Natural killer cell (primary cell): ENCODE measurements at regions not wholly inside any gene's neighbourhood (a gene's known extent, or its start where the extent isn't known, plus 50 kb on each side); places are given as distances from the start of the nearest gene placed in this dataset.

Experiments used
- ATAC-seq, 3 donors: fragments of 150-1000 bp in 2 of 3; fragments of 200-7000 bp in 1 of 3; cut with Tn5 transposase; 1 replicate in 1 of 3; 2 replicates in 2 of 3; pipeline ENCODE4 v1.10.0; 2021; ENCODE audit warnings: mild to moderate bottlenecking in 2 of 3, moderate library complexity in 2 of 3
- DNase-seq, 2 donors: peaks; one replicate each; pipeline versions ENCODE4 v3.0.0 to v3.0.0-alpha.2; 2013 to 2021; ENCODE audit warnings: mixed read lengths in 1 of 2
- H3K27ac ChIP-seq: one replicate; pipeline ENCODE4 v1.5.1; 2013; ENCODE audit warnings: mild to moderate bottlenecking, low read length
- H3K27me3 ChIP-seq: one replicate; pipeline ENCODE4 v1.6.1; 2013; ENCODE audit warnings: low read length; ENCODE audit not compliant: control insufficient read depth, insufficient read depth
- H3K36me3 ChIP-seq: one replicate; pipeline ENCODE4 v1.6.1; 2013; ENCODE audit warnings: low read length; ENCODE audit not compliant: control insufficient read depth, insufficient read depth
- H3K4me1 ChIP-seq: one replicate; pipeline ENCODE4 v1.6.1; 2013; ENCODE audit warnings: low read length; ENCODE audit not compliant: control insufficient read depth, insufficient read depth
- H3K4me3 ChIP-seq: one replicate; pipeline ENCODE4 v1.5.1; 2013; ENCODE audit warnings: low read length
- H3K9me3 ChIP-seq: one replicate; pipeline ENCODE4 v1.6.1; 2013; ENCODE audit warnings: low read length; ENCODE audit not compliant: control insufficient read depth, insufficient read depth
- H3K27ac Mint-ChIP-seq, 2 donors: one replicate each; pipeline ENCODE4 v1.8.0; 2022; ENCODE audit warnings: mild to moderate bottlenecking in 2 of 2, mixed read lengths in 2 of 2, moderate library complexity in 1 of 2
- H3K27me3 Mint-ChIP-seq, 2 donors: one replicate each; pipeline ENCODE4 v1.8.0; 2022; ENCODE audit warnings: low read depth in 2 of 2, mixed read lengths in 2 of 2
- H3K36me3 Mint-ChIP-seq: one replicate; pipeline ENCODE4 v1.8.0; 2022; ENCODE audit warnings: mixed read lengths
- H3K4me1 Mint-ChIP-seq, 2 donors: one replicate each; pipeline ENCODE4 v1.8.0; 2022; ENCODE audit warnings: mixed read lengths in 2 of 2
- H3K4me3 Mint-ChIP-seq: one replicate; pipeline ENCODE4 v1.8.0; 2022; ENCODE audit warnings: mild to moderate bottlenecking, moderate library complexity, mixed read lengths
- H3K9me3 Mint-ChIP-seq, 2 donors: one replicate each; pipeline ENCODE4 v1.8.0; 2022; ENCODE audit warnings: mixed read lengths in 2 of 2
- CTCF ChIP-seq: fragments of 200-600 bp; IDR thresholded peaks from one replicate; pipeline ENCODE4 v1.8.0; 2022; ENCODE audit warnings: antibody characterized with exemption
- WGBS: methylation state at CpG from one replicate; pipeline ENCODE4 v1.1.7; 2013; ENCODE audit warnings: missing lambda C conversion rate; ENCODE audit not compliant: insufficient coverage; 5-methylcytosine and 5-hydroxymethylcytosine counted together
- intact Hi-C: fragments of 100-400 bp; cut with micrococcal nuclease; formaldehyde crosslinking; loops from one replicate; pipeline ENCODE4 v1.14.2; 2022

DNA sequence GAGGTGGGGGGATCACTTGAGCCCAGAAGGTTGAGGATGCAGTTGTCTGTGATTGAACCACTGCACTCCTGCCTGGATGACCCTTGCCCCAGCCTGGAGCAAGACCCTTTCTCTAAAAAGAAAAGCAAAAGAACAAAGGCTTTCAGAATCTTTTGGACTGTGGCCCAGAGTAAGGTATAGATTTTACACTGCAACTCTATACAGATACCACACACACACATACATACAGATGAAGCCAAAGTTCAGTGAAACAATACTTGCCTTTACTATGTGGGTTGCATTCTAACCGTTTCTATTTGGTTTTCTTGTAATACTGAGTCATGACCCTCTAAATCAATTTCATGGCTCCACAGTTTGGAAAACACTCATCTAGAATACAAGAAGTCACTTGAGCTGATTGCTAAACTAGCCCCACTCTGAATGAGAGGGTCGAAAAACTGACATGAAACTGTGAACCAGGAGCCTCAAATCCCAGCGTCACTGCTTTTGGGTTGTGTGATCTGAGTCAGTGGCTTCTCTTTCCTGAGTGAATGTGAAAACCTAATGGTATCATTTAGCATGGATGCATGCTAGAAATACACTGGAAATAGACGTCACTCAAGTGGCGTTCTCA lies 756.1 kb downstream of the UQCRFS1 start:
- no peaks in the 10 kb centered on the region for H3K36me3 Mint-ChIP-seq
- intact Hi-C loops = no loop called here

GRCh38 chr19:28456252-28456651 lies 756.7 kb downstream of the UQCRFS1 start:
- no peak overlapping the region for H3K4me3 Mint-ChIP-seq
- no peak overlapping the region for H3K4me3 ChIP-seq
- H3K4me1 Mint-ChIP-seq = no peaks in the 10 kb centered on the region
- H3K4me1 ChIP-seq = no peaks in the 10 kb centered on the region
- intact Hi-C loops = no loop called here
- no peaks in the 10 kb centered on the region for H3K27me3 Mint-ChIP-seq
- no peak overlapping the region for H3K27ac ChIP-seq
- H3K36me3 Mint-ChIP-seq = no peaks in the 10 kb centered on the region
- WGBS = 71% methylated on average over 4 of the region's 4 CpGs
- no peaks in the 10 kb centered on the region for H3K9me3 Mint-ChIP-seq
- ATAC-seq = no peak
- H3K36me3 ChIP-seq = no peaks in the 10 kb centered on the region
- H3K9me3 ChIP-seq = no peaks in the 10 kb centered on the region
- no peak for TF ChIP-seq CTCF
- H3K27ac Mint-ChIP-seq = no peak overlapping the region
- H3K27me3 ChIP-seq = no peaks in the 10 kb centered on the region
- DNase-seq = no peak

More for the DNA sequence above, 756.1 kb downstream of the UQCRFS1 start:
- no peak overlapping the region for H3K27ac ChIP-seq
- Mint-ChIP-seq H3K27ac (no peak overlapping the region), H3K4me3 (no peak overlapping the region), H3K9me3 (no peaks in the 10 kb centered on the region), H3K27me3 (no peaks in the 10 kb centered on the region), H3K4me1 (no peaks in the 10 kb centered on the region)
- ATAC-seq = no peak
- H3K9me3 ChIP-seq = no peaks in the 10 kb centered on the region
- no peaks in the 10 kb centered on the region for H3K36me3 ChIP-seq
- H3K4me3 ChIP-seq = no peak overlapping the region
- H3K27me3 ChIP-seq = no peaks in the 10 kb centered on the region
- no peak for DNase-seq
- WGBS = 85% methylated on average over 5 of the region's 5 CpGs
- no peak for TF ChIP-seq CTCF
- H3K4me1 ChIP-seq = no peaks in the 10 kb centered on the region

- intact Hi-C loops = no loop called here
- no peak overlapping the region for H3K4me3 Mint-ChIP-seq
- Histone ChIP-seq H3K9me3 (no peaks in the 10 kb centered on the region), H3K36me3 (no peaks in the 10 kb centered on the region), H3K27ac (no peak overlapping the region), H3K27me3 (no peaks in the 10 kb centered on the region), H3K4me3 (no peak overlapping the region), H3K4me1 (no peaks in the 10 kb centered on the region)
- ATAC-seq (no peak), DNase-seq (no peak)
- WGBS = 90% methylated on average over 3 of the region's 3 CpGs
- no peaks in the 10 kb centered on the region for H3K36me3 Mint-ChIP-seq
- H3K27ac Mint-ChIP-seq = no peak overlapping the region
- H3K27me3 Mint-ChIP-seq = no peaks in the 10 kb centered on the region
- no peak for TF ChIP-seq CTCF
- H3K4me1 Mint-ChIP-seq = no peaks in the 10 kb centered on the region
- H3K9me3 Mint-ChIP-seq = no peaks in the 10 kb centered on the region
Observed at GRCh38 chr19:28454083-28454482, 758.9 kb downstream of the UQCRFS1 start.

DNA sequence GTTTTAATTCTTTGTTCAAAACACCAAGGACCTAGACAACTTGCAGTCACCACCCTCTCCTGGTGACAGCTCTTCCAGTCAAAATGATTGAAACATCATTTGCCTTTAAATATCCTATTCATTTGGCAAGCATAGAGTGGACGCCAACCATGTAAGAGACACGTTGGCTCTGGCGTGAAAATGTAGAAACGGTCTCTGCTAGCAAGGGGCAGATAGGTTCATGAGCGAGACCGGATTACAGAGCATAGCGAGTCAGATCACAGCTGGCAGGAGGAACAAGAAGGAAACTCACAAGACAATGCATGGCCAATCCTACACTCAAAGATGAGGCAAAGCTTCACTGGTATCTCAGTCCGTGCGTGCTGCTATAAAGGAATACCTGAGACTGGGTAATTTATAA lies 759.5 kb downstream of the UQCRFS1 start:
- Histone ChIP-seq H3K27ac (no peak overlapping the region), H3K9me3 (no peaks in the 10 kb centered on the region), H3K36me3 (no peaks in the 10 kb centered on the region), H3K4me1 (no peaks in the 10 kb centered on the region), H3K4me3 (no peak overlapping the region), H3K27me3 (no peaks in the 10 kb centered on the region)
- Mint-ChIP-seq H3K4me3 (no peak overlapping the region), H3K9me3 (no peaks in the 10 kb centered on the region), H3K27ac (no peak overlapping the region), H3K27me3 (no peaks in the 10 kb centered on the region), H3K4me1 (no peaks in the 10 kb centered on the region), H3K36me3 (no peaks in the 10 kb centered on the region)
- no peak for TF ChIP-seq CTCF
- intact Hi-C loops = no loop called here
- no peak for DNase-seq
- no peak for ATAC-seq
- 94% methylated on average over 9 of the region's 9 CpGs for WGBS
